ENCODE measurements at regions not wholly inside any gene's neighbourhood (a gene's known extent, or its start where the extent isn't known, plus 50 kb on each side); places are given as distances from the start of the nearest gene placed in this dataset.

DNA sequence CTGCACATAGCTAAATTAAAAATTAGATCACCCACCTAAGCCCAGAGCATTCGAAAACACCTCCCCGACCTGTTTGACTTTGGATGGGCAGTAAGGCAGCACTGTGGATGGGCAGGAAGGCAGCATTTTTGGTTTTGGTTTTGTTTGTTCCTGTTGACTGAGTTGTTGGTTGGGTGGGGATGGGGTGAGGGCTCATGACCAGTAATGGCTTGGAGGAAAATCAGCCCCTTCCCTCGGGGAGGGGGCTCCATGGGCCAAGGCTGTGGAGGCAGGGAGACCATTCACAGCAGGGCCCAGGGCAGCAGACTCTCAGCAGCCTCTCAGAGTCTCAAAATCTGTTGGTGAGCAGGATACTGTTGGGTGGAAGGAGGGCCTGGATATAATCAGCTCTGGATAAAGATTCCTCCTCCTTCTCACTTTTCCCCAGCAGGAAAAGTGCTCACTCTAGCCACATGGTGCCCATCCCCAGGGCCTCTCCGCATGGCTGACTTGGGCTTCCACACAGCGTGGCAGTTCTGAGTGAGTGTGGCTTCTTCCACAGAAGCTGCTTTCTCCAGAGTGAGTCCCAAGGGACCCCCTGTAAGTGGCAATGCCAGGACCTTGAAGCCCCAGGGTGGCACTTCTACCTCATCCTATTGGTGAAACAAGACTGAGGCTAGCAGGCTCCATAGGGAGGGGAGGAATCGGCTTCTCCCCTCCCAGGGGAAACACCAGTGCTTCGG is 1491.2 kb downstream of the BRD1 start:
- no peak overlapping the region for H3K4me3 Mint-ChIP-seq
- H3K27me3 Mint-ChIP-seq (ENCODE audit: low read depth) = peaks cover 24% of the 10 kb centered on the region
- no peaks in the 10 kb centered on the region for H3K36me3 Mint-ChIP-seq (ENCODE audit: low read depth)
- peaks cover 5% of the 10 kb centered on the region for H3K4me1 Mint-ChIP-seq
- H3K9me3 Mint-ChIP-seq = no peaks in the 10 kb centered on the region
- TF ChIP-seq, protein P1, sequence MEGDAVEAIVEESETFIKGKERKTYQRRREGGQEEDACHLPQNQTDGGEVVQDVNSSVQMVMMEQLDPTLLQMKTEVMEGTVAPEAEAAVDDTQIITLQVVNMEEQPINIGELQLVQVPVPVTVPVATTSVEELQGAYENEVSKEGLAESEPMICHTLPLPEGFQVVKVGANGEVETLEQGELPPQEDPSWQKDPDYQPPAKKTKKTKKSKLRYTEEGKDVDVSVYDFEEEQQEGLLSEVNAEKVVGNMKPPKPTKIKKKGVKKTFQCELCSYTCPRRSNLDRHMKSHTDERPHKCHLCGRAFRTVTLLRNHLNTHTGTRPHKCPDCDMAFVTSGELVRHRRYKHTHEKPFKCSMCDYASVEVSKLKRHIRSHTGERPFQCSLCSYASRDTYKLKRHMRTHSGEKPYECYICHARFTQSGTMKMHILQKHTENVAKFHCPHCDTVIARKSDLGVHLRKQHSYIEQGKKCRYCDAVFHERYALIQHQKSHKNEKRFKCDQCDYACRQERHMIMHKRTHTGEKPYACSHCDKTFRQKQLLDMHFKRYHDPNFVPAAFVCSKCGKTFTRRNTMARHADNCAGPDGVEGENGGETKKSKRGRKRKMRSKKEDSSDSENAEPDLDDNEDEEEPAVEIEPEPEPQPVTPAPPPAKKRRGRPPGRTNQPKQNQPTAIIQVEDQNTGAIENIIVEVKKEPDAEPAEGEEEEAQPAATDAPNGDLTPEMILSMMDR (IDR thresholded peaks at IDR 0.05; ENCODE audit: unreplicated experiment in 3 of 3) = no peak
- H3K27ac Mint-ChIP-seq = no peak overlapping the region

DNA sequence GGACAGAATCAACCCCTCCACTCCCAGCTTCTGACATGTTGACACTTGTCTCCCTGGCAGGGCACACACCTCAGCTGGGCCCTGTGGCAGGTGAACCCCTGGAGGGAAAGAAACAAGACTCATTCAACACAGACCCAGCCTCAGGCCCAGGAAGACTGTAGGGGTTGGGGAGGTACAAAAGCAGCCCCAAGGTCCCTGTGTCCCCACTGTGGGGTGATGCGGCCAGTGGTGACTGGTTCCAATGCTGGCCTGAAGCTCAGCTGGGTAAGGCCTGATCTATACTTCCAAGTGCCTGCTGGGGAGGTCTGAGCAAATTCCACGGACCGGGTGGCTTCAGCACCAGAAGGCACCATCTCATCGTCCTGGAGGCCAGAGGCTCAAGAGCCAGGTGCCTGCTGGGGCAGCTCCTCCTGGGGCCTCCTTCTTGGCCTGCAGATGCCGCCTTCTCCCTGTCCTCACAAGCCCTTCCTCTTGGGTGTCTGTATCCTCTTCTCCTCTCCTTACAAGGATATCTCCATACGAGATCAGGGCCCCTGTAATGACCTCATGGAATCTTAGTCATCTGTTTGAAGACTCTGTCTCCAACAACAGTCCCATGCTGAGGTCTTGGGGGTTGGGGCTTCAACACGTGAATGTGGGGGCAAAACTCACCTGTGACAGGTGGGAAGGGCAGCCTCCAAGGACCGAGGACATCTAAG is 1492.1 kb downstream of the BRD1 start:
- TF ChIP-seq, protein P1 (IDR thresholded peaks at IDR 0.05; ENCODE audit: unreplicated experiment in 3 of 3) = no peak
- Mint-ChIP-seq H3K27ac (no peak overlapping the region), H3K9me3 (no peaks in the 10 kb centered on the region), H3K4me3 (no peak overlapping the region), H3K27me3 (ENCODE audit: low read depth) (peaks cover 17% of the 10 kb centered on the region), H3K36me3 (ENCODE audit: low read depth) (no peaks in the 10 kb centered on the region), H3K4me1 (no peaks in the 10 kb centered on the region)

DNA sequence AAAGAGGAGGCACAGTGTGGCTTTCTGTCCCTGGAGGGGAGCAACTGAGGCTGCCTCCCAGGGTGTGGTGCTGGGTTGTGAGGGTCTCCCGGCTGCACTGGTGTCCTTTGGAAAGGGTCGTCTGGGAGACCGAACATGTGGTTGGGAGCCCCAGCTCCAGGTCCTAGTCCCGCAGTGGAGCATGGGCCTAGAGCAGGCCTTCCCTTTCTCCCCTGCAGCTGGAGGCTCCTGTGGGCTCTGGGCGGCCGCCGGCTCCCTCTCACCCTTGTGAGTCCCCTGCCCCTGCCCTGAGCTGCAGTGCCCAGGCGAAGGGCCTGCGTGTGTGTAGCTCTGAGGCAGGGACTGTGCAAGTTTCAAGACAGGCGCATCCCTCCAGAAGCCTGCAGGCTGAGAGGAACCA is 1492.7 kb downstream of the BRD1 start:
- TF ChIP-seq, protein P1 (IDR thresholded peaks at IDR 0.05; ENCODE audit: unreplicated experiment in 3 of 3) = no peak
- no peaks in the 10 kb centered on the region for H3K36me3 Mint-ChIP-seq (ENCODE audit: low read depth)
- H3K4me1 Mint-ChIP-seq = no peaks in the 10 kb centered on the region
- no peak overlapping the region for H3K4me3 Mint-ChIP-seq
- H3K27ac Mint-ChIP-seq = no peak overlapping the region
- peaks cover 11% of the 10 kb centered on the region for H3K27me3 Mint-ChIP-seq (ENCODE audit: low read depth)
- no peaks in the 10 kb centered on the region for H3K9me3 Mint-ChIP-seq

DNA sequence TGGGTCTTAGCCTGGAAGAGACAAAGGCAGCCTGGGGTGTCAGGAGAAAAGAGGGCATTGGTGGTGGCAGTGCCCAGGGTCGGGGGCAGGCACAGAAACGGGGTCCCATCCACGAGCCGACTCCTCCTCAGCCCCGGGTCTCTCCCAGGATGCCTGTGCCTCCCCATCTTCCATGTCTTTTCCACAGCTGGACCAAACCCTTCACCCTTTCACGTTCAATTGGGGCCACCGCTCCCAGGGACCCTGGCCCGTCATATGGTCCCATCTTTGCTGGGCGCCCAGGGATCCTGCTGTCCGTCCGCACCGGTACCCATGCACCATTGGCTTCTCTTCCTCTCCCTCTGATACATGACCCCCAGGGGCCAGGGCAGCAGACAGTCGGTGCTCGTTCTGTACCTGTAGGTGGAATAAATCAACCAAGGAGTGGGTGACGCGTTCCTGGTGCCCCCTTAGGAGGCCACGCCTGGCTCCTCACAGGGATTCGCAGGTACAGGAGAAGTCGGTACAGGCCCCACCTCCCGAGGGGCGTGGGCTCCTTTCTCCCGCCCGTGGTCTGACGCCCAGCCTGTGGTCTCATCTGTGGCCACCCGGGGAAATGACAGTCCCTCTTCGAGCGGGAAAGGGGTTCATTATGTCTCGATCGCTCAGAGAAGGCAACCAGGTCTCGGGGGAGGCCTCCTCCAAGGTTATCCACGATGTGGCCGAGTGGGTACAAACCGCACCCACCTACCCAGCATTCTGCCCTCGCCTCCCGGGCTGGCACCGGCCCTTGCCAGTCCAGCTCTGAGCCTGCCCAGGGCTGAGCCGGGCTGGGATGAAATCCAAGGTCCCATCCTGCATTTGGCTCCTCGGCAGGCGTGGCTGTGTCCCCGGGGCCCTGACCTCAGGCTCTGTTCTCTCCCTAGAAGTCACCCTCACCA is 1493.6 kb downstream of the BRD1 start:
- peaks cover 9% of the 10 kb centered on the region for H3K27me3 Mint-ChIP-seq (ENCODE audit: low read depth)
- H3K4me3 Mint-ChIP-seq = no peak overlapping the region
- no peaks in the 10 kb centered on the region for H3K4me1 Mint-ChIP-seq
- no peaks in the 10 kb centered on the region for H3K36me3 Mint-ChIP-seq (ENCODE audit: low read depth)
- TF ChIP-seq, protein P1 (IDR thresholded peaks at IDR 0.05; ENCODE audit: unreplicated experiment in 3 of 3) = no peak
- H3K27ac Mint-ChIP-seq = no peak overlapping the region
- peaks cover 2% of the 10 kb centered on the region for H3K9me3 Mint-ChIP-seq

DNA sequence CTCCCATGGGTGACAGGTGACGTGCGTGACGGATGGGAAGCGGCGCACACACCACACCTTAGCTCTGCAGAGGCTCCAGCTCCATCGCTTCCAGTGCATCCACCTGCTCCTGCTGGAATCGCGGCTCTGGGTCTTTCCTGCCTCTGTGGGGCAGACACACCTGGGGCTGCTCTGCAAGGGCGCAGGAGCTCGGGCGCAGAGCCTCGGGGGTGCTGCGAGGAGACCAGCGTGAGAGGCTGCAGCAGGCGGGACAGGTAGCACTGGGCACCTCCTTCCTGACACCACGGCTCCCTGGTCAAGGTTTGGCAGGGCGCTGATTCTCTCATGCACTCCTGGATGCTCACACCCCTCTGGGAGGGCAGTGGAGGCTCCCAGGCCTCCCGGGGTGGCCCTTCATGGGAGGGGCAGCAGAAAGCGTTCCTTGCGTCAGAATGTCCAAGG is 1494.3 kb downstream of the BRD1 start:
- TF ChIP-seq, protein P1 (IDR thresholded peaks at IDR 0.05; ENCODE audit: unreplicated experiment in 3 of 3) = no peak
- Mint-ChIP-seq H3K9me3 (peaks cover 9% of the 10 kb centered on the region), H3K27me3 (ENCODE audit: low read depth) (peaks cover 9% of the 10 kb centered on the region), H3K4me3 (no peak overlapping the region), H3K27ac (no peak overlapping the region), H3K36me3 (ENCODE audit: low read depth) (no peaks in the 10 kb centered on the region), H3K4me1 (no peaks in the 10 kb centered on the region)

Measured in nephron (organoid).